HG03064 (cell line): ENCODE measurements at regions not wholly inside any gene's neighbourhood (a gene's known extent, or its start where the extent isn't known, plus 50 kb on each side); places are given as distances from the start of the nearest gene placed in this dataset.

Source experiments
- ATAC-seq: cut with Tn5 transposase; IDR thresholded peaks from one replicate; pipeline ENCODE4 v1.9.1; 2021; ENCODE audit warnings: low read depth; ENCODE audit not compliant: unreplicated experiment

DNA sequence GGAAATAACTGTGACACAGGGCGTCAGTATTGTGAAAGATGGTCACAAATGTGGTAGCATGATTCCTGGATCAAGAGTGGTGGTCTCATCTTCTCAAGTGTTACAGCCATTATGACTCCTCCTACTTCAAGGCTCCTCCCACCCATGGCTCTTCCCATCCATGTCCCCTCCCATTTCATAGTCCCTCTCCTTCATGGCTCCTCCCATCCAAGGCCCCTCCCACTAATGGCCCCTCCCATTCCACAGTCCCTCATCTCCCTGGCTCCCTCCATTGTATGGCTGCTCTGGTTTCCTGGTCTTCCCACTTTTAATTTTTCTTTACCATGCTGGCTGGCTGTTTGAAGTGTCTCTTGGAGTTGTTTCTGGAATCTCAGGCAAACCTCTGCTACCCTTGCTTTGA is 1375.2 kb upstream of the TMEM132C start:
- ATAC-seq, result no peak

DNA sequence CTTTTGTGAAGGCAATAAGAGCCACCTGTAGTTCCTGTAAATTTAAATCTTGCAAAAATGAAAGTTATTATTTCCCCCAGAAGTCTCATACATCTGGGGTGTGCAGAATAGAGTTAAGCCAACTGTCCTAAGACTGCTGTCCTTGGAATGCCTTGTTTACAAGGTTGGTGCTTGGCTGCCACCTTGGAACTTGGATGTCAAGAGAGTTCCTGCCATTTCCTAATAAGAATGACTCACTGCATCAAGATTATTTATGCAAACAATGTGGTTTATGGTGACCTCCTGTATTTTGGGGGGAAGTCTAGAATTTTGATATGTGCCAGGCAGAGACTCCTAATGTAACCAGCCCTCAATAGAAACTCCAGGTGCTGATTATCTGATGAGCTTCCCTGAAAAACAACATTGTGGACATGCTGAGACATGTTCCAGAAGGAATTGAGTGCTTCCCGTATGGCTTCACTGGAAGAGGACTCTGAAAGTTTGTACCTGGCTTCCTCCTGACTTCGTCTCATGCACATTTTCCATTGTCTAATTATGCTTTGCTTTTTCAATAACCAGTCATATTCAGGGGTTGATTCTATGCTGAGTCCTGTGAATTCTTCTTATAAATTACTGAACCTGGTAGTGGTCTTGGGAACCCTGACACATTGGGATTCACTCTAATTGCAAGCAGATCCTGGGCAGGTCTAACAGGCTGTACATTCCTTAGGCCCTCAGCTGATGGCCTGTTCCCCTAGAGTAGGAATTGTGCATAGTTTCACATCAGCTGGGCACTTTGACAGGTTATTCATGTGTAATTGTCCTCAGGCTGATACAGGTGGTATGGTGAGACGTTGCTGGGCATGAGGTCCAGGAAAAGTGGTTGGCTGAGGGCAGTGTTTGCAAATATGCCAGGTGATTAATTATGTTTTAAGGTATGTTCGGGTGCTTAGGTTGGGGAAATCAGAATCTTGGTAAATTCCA is 1370.7 kb upstream of the TMEM132C start:
- no peak for ATAC-seq

DNA sequence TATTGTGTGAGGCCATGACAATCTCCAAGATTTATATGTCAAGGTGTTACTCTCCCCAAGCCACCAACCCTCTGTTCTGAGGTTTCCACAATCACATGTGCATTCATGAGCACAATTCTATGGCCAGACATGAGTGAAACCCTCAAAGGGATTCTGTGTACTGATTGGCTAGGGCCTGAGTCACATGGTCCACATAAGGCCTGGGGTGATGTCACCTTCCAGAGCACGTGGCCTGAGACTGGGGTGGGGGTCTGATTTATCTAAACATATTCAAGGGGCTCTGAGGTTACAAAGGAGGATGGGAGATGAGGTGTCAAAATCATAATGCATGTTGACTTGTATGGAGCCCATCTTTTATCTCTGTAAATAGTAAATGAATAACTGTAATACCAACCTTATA is 1369.9 kb upstream of the TMEM132C start:
- no peak for ATAC-seq

DNA sequence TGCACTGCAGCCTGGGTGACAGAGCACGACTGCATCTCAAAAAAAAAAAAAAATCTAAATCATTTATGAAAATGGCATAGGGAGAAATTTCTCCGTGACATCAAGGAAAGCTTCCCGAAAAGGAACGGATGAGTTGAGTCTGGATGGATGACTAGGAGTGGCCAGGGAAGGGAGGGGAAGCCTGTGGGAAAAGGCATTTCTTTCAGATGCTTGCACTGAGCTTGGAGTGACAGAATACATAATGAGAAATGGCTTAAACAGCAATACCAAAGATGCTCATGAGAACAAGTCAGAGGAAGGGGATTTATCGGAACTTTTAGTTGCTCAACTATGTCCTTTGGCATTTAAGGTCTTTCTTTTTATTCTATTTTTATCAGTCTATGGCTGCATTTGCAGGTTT is 1369.2 kb upstream of the TMEM132C start:
- no peak for ATAC-seq

DNA sequence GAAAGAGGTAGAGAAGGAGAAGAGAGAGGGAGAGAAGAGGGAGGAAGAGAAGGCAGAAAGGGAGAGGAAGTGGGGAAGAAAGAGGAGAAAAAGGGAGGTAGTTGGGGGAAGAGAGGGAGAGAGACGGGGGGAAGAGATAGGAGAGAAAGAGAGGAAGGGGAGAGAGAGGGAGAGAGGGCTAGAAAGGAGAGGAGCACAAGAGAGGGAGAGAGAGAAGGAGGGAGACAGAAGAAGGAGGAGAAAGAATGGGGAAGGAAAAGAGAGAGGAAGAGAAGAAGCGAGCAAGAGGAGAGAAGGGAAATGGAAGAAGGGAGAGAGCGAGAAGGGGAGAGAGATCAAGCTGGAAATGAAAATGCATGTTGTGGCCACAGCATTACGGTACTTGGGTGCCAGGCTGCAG is 1368.4 kb upstream of the TMEM132C start:
- ATAC-seq, result no peak

DNA sequence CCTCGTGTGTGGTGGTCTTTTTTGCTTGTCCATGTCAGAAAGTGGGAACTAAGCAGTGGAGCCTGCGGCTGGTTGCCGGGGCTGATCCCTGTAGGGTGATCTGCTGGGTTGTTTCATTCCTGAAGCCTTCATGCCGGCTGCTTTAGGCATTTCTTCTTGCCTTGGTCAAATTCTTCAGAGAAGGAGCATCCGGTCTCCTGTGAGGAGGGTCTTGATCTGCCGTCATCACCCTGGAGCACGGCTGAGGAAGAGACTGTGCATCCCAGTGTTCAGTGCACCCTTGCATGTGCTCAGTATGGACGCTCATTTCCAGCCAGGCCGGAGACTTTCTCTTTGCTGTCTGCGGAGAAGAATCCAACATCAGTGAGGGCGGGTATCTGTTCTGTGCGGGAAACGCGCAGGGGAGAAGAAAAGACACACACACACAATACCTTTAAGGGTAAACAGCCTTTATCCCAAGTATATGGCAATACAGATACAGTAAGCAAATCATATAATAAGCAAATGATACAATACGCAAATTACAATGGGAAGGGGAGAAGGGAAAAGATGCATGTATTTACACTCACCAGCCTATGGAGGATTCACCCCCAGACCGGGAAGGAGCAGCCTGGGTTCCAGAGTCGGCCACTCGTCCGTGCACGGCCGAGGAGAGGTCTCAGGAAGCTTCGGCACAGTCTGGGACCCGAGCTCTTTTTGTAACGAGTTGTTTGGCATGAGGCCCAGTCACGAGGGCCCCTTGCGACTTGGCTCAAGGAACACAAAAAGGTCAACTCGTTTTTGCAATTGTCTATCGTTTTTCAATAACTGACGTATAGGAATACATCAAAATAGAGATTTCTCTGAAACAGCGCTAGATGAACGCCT is 1366.8 kb upstream of the TMEM132C start:
- ATAC-seq, result no peak

DNA sequence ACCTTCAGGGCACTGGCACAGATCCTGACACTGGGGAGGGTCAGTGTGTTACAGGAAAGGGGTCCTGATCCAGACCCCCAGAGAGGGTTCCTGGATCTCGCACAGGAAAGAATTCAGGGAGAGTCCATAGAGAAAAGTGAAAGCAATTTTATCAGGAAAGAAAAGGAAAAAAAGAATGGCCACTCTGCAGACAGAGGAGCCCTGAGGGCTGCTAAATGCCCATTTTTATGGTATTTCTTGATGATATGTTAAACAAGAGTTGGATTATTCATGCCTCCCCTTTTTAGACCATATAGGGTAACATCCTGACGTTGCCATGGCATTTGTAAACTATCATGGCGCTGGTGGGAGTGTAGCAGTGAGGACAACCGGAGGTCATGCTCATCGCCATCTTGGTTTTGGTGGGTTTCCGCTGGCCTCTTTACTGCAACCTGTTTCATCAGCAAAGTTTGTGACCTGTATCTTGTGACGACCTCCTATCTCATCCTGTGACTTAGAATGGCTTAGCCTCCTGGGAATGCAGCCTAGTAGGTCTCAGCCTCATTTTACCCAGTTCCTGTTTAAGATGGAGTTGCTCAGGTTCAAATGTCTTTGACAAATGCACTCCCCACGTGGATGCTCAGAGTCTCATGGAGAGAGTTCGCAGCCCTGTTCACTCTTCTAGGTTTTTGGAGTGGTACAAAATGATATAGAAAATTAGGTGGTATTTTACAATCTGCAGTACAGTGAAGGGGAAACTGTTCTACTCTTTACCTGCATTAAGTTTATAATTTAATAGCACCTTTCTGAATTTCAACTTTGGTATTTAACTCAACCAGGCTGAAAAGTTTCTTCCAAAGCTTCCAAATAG is 1363.7 kb upstream of the TMEM132C start:
- no peak for ATAC-seq

DNA sequence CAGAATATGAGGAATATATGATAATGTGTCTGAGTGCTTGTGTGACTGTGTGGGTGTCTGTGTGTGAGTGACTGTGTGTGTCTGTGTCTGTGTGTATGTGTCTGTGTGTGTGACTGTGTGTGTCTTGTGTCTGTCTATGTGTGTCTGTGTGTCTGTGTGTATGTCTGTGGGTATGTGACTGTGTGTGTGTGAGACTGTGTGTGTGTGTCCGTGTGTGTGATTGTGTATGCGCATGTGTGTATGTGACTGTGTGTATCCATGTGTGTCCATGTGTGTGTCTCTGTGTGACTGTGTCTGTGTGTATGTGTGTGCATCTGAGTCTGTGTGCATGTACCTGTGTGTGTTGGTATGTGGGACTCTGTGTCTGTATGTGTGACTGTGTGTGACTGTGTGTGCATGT is 1361.2 kb upstream of the TMEM132C start:
- no peak for ATAC-seq

DNA sequence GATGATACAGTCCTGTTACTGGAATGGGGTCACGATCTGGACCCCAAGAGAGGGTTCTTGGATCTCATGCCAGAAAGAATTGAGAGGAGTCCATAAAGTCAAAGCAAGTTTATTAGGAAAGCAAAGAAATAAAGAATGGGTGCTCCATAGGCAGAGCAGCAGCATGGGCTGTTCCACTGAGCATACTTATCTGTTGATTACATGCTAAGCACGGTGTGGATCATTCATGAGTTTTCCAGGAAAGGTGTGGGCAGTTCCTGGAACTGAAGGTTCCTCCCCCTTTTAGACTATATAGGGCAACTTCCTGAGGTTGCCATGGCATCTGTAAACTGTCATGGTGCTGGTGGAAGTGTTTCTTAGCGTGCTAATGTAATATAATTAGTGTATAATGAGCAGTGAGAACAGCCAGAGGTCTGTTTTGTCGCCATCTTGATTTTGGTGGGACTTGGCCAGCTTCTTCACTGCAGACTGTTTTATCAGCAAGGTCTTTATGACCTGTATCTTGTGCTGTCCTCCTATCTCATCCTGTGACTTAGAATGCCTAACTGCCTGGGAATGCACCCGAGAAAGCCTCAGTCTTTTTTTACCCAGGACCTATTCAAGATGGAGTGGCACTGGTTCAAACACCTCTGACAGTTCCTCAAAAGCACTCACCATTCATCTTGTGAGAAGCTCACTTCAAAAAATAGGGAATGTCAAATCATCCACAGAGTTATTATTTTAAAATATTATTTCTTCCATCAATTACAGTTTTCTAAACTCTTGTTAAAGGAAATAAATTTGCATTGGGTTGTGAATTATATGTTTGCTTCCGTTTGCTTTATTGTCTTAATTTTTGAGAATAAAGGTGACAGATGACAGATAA is 1358.8 kb upstream of the TMEM132C start:
- no peak for ATAC-seq

DNA sequence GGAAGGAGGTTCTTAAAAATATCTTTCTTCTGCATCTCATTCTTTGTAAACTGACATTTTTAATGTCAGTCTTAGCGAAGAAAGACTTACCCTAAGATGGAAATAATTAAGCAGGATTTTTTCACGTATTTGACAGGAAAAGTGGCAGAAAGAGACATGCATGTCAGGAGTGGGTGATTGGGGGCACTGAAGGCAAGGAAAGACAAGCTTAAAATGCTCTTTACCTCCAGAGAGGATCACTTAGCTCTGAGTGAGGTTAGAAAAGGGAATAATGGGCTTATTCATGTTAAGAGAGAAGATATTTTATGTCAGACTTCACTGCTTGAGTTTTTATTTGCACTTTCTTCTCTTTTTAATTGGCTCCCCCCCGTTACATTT is 1358.2 kb upstream of the TMEM132C start:
- no peak for ATAC-seq

DNA sequence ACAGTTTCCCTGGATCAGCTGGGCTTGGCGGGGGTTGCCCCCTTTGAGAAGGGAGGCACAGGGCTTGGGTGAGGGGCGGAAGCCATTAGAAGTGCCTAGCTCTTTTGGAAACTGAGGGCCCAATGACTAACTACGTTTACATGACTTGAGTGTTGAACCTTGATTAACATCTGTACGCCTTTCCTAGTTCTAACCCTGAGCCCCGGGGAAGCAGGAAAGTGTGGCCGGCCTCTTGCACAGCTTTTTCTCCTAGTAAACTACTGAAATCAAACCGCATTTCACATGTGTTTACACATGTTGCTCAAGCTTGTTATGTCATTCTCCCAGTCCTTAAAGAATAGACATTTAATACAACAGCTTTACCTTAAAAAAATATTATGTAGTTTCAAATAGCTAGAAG is 1356.4 kb upstream of the TMEM132C start:
- ATAC-seq, result no peak

DNA sequence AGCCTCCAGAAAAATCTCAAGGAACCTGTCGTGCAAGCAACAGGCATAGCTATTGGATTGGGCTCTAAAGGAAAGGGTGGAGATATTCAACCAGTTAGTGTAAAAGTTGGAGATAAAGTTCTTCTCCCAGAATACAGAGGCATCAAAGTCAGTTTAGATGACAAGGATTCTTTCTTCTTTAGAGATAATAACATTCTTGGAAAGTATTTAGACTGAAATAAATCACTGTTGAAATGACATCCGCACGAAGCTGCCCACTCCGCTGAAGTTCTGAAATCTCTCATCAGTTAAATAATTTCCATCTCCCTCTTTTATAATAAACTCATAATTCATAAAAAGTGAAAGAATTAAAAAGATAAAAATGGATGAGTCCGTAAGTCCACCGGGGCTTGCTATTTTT is 1354.9 kb upstream of the TMEM132C start:
- ATAC-seq, result no peak

DNA sequence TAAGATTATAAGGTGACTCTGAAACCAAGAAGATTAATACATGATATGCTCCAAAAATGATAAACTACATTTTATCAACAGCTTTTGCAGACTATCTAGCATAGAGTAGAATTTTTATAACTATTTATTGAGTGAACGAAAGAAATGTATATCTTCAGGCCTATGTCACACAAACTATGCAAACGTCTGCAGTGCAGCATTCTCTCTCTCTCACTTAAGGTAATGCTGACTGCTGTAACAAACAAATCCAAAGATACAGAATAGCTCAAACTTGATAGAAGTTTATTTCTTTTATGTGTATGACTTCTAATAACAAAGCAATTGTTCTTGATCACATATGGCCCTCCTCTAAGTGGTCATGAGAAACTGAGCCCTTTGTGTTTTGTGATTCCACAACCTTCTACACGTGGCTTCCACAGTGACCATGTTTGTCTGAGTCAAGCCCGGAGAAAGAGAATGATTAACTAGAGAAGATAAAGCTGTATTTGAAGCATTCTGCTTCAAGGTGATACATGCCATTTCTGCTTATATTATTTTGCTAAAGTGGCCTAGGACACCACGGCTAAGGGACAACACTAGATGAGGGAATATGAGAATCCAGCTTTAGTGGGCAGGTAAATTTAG is 1352.7 kb upstream of the TMEM132C start:
- ATAC-seq, result no peak

DNA sequence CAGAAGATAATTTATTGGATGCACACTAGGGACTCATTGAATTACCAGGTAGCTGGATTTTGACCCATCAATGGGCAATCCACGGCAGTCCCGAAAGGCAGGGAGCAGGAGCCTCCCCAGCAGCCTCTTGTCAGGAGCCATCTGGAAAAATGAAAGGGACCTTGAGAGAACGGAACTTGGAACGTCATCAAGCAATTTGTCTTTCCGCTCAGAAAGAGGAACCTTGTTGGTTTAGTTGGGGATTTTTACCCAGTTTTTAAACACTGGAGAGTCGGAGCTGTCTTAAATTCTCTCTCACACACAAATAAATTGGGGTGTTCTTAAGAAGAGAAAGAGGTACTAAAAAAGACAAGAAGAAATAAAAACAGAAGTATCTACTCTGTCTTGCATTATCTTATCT is 1351.7 kb upstream of the TMEM132C start:
- no peak for ATAC-seq

DNA sequence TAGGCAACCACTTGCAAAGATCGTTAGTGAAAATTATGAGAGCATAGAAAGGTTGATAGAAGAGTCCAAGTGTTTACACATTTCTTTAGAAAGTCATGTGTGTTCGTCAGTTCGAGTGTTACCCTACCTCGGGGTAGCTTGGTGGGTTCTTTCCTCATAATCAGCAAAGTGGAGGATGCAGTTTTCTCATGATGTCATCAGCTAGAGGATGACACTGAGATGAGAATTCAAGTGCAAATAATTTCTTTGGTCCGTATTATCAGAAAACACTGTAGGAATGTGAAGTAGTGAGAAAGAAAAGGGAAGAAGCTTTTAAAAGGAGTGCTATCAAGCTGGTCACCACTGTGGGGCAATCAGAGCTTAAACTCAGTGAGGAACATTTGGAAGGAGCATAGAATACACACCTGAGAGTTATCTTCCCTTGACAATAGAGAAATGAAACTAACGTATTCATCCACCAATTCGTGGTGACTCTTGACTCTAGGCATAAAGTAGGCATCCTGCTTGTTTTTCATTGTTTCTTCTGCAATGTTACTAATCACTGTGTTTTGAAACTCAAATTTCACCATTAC is 1340.9 kb upstream of the TMEM132C start:
- no peak for ATAC-seq

DNA sequence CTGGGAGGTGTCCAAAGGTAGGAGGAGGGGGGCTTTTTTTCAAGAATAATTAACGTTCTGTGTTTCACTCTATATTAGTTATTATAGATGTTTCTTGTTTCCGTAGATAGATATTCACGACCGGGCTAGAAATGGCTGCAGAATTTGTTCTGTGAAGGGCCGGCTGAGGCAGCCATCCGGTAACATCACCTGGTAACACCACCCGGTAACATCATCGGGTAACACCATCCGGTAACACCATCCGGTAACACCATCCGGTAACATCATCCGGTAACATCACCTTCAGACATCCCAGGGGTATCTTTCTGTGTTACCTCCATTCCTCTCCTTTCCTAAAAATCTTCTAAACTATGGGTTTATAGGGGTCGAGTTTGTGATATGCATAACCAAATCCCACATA is 1336.7 kb upstream of the TMEM132C start:
- no peak for ATAC-seq

DNA sequence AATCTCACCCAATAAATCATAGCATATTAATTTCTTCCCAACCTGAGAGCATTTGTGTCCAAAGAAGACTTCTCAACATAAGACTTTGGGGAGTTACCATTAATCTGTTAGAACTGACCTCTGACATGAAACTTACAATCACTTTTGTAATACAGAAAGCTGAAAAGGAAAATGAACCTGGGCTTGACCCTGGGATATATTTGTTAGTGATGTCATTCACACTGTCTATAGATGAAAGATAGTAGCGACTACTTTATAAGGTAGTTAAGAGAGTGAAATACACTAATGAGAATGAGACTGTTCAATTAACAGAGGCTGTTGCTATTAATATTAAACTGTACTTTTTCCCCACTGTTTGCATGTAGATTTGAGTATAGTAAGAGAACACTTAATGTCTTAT is 1334.8 kb upstream of the TMEM132C start:
- ATAC-seq, result no peak

DNA sequence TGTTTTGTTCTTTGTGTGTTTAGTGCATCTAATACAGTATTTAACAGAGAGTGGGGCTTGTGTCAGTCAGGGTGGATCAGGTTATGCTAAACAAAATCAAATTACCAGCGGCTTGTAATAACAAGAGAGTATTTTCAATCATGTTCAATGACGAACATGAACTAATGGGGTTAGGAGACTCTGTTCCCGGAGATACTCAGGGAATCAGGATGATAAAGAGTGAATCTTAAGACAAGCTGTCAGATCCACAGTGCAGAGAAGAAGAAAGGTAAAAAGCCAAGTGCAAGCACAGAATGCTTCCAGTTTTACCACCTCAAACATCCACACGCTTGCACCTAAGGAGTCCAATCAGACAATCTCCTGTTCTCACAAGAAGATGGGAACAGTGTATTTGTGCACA is 1331.5 kb upstream of the TMEM132C start:
- no peak for ATAC-seq
